ENCODE measurements at regions not wholly inside any gene's neighbourhood (a gene's known extent, or its start where the extent isn't known, plus 50 kb on each side); places are given as distances from the start of the nearest gene placed in this dataset.
"Not testable (repeated sequence)": the region's sequence is repeated elsewhere in the genome, so short reads cannot be mapped to it uniquely, and the experiment has no call there.

- no peak for DNase-seq
These were observed 50.6 kb upstream of the FER start for GRCh38 chr5:108696951-108697715.

DNA sequence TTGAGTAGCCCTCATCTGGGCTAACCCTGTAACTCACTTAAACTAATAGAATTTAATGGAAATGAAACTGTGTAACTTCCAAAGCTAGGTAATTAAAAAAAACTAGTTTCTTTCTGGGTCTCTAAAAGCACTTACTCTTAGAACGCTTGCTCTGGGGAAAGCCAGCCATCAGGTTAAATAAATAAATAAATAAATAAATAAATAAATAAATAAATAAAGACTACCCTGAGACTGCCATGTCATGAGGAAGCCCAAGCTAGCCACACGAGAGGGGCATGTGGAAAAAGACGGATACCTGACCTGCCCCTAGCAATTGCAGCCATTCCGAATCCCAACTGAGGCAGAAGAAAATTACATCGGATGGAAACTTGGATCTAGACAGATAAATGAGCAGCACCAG lies 51.3 kb upstream of the FER start:
- DNase-seq = no peak

DNA sequence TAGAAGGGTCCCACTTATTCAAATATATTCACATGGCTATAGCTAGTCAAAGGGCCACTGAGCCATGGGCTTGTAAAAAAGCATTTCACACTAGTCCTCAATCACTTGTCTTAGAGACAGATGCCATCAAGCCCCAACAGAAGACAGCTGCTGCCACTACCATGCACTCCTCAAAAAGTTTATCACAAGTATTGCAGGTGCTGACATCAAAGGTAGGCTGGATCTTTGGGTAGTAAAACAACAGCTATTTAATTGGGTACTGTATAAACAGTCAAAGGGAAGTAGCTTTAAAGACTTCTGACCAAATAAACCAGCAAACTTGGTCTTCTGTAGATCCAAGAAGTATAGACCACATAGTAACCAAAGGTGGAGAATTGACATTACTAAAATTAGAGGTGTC lies 59.2 kb upstream of the FER start:
- DNase-seq = no peak

DNA sequence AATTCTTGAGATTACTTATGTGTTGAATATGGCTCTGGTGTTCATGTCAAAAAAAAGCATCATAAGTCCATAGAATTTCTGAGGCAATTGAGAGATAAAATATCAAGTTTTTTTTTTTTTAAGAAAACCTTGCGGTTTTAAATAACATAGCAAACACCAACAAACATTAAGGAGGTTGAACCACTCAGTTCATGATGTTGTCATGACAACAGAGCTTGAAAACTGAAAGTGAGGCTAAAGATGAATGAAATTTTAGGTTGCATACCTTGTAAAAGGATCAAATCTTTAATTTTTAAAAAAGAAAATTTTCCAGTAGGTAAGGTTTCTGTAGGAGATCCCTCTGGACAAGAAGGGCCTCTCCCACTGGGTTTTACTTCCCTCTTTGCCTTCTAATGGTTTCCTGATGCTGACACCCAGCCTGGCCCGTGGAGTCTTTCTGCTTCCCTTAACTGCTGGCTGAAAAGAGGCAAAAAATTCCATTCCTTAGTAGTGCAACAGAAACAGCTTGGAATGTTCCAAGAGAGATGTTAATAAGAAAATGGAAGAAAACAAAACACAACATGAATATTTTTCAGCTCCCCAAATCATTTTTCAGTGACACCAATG lies 60.0 kb upstream of the FER start:
- DNase-seq = no peak

DNA sequence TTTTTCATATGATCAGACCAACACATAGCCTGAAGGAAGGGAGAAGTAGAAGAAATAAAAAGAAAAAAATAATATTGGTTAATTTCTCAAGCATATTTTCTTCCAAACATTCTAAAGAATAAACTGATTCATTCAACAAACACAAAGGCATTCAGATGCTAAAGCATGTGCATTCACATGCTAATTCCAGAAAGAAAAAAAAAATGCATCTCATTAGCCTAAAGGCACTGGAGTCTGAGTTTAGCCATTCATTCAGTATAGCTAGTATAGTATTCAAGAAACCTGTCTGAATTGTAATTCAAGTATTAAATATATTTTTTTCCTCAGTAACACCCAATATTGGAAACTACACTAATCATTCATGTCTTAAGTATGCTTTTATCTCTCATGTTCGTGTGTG lies 61.0 kb upstream of the FER start:
- DNase-seq = no peak

- not testable (repeated sequence) for DNase-seq
These were observed 62.1 kb upstream of the FER start for GRCh38 chr5:108685448-108686216.

- DNase-seq = no peak
These were observed 66.4 kb upstream of the FER start for GRCh38 chr5:108681079-108681921.

DNA sequence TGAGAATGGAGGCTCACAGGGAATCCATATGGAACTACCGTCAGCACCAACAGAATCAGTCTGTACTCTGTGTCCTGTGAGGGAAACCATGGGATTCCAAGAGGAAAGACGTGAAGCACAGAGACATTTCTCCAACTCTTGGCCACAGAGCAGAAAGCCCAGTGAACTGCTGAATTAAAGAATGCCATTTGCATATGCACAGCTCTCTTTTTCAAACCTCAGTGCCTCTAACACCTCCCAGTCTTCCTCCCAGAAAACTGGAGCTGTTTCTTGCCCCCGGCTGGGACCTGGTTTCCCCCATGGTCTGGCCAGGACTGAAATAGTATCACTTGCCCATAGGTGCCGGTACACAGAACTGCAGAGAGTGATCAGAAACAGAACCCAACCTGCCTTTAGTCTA lies 69.6 kb upstream of the FER start:
- no peak for DNase-seq

GRCh38 chr5:108675736-108676135 lies 72.0 kb upstream of the FER start:
- no peak for DNase-seq

- DNase-seq = no peak
These were observed 75.1 kb upstream of the FER start for GRCh38 chr5:108672639-108673038.

DNA sequence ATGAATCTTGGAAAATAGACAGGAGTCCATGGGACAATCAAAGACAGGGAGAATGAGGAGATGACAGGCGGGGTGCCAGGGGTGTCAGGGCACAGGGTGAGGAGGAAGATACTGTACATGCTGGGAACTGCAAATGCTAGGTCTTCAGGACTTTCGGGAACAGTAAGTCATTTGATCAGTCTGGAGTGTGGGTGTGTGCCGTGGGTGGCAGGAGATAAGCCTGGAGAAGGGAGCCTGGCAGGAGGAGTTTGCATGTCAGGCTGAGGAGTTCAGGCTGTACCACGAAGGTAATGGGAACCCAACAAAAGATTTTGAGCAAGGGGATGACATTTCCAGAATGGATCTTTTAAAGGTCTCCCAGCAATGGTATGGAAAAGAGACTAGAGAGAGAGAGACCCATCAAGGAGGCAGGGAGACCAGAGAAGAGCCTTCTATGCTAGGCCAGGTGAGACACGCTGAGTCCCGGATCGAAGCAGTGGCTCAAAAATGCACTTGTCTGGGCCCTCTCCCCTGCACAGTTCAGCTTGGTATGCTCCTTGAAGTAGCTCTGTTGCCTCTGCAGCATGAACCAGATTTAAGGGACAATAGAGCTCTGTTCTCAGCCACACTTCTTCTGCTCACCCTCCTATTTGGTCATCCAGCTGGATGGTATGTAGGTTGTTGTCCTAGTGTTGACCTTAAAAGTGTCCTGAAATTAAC lies 77.0 kb upstream of the FER start:
- no peak for DNase-seq

GRCh38 chr5:108669462-108669861 lies 78.2 kb upstream of the FER start:
- no peak for DNase-seq

DNA sequence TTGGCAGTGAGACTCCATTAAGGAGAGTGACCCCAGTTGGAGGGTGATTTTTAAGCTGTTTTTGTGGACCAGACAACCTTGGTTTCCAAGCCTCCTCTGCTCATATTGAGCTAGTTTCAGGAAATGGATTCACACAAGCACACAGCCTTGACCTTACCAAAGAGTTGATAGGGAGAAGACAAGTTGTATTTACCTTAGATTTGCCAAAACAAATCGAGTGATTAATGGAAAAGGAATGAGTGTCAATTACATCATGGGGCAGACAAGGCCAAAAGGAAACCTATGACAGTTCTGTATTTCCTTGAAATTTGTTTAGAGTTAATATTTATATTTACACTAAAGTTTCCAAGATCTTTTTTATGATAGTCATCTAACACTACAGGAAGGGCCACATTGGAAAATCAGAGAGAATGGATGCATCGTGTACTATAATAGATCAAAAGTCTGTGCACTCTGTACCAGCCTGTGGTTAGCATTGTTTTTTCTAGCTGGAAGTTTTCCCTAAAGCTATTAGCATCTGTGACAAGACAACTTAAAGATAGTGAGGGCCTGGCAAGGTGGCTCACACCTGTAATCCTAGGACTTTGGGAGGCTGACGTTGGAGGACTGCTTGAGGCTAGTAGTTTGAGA lies 86.0 kb upstream of the FER start:
- DNase-seq = no peak

- no peak for DNase-seq
These were observed 86.7 kb upstream of the FER start for GRCh38 chr5:108661024-108661423.

DNA sequence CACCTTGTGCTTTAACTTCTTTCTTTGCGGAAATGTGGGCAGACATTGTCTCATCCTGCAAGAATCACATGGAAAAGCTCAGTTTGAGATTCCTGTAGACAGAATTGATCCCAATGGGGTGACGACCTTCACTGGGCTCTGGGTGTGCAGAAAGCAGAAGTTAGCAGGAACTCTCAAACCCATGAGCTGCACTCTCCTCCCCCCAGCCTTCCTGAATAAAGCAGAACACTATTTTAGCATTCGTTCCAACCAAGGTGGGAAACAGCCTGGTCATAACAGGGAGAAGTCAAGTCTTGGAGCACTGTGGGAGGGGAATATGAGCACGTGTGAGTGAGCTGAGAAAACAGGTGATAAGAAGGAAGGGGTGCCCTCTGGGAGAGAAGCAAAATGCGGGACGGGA lies 87.4 kb upstream of the FER start:
- no peak for DNase-seq

- DNase-seq = no peak
These were observed 88.2 kb upstream of the FER start for GRCh38 chr5:108659531-108659930.

- no peak for DNase-seq
These were observed 91.8 kb upstream of the FER start for GRCh38 chr5:108655750-108656450.

GRCh38 chr5:108654051-108654450 lies 93.6 kb upstream of the FER start:
- DNase-seq = no peak

GRCh38 chr5:108653201-108653600 lies 94.5 kb upstream of the FER start:
- no peak for DNase-seq

DNA sequence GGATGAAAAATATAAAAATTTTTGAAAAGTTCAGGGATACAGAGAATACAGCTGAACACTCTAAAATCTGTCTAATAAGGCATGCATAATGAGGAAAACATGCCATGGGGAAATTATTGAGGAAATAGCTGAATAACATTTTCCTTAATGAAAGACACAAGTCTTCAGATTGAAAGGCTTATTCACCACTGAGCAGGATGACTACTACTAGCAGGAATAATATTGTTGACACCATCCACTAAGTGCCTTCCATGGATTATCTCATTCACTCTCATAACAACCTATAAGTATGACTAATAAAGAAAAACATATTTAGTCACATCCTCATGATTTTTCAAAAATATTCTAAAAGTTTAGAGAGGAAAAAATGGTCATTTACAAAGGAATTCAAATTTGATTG lies 96.7 kb upstream of the FER start:
- no peak for DNase-seq

- DNase-seq = no peak
These were observed 98.1 kb upstream of the FER start for GRCh38 chr5:108649646-108650045.
